ENCODE measurements at regions not wholly inside any gene's neighbourhood (a gene's known extent, or its start where the extent isn't known, plus 50 kb on each side); places are given as distances from the start of the nearest gene placed in this dataset.

DNA sequence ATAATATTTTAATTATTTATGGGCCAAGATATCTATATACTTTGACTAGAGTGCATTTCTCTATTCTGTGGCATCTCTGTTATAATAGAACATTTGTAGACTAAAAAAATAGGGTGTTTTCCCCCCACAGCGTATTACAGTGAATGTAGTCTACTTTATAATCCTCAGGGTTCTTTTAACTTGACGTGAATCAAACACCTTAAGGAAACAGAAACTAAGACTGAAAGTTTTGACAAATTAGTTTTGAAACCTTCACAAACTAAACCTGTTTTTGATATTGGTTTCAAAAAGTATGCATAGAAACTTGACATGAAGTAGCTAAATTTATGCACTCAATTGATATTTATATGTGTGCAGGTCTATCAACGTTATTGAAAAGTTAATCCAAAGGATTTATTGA lies 1963.1 kb upstream of the TENM3 start:
- TF ChIP-seq, protein P1, sequence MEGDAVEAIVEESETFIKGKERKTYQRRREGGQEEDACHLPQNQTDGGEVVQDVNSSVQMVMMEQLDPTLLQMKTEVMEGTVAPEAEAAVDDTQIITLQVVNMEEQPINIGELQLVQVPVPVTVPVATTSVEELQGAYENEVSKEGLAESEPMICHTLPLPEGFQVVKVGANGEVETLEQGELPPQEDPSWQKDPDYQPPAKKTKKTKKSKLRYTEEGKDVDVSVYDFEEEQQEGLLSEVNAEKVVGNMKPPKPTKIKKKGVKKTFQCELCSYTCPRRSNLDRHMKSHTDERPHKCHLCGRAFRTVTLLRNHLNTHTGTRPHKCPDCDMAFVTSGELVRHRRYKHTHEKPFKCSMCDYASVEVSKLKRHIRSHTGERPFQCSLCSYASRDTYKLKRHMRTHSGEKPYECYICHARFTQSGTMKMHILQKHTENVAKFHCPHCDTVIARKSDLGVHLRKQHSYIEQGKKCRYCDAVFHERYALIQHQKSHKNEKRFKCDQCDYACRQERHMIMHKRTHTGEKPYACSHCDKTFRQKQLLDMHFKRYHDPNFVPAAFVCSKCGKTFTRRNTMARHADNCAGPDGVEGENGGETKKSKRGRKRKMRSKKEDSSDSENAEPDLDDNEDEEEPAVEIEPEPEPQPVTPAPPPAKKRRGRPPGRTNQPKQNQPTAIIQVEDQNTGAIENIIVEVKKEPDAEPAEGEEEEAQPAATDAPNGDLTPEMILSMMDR (IDR thresholded peaks at IDR 0.05) = no peak
- Mint-ChIP-seq H3K4me3 (ENCODE audit: unreplicated experiment) (no peak overlapping the region), H3K27ac (ENCODE audit: unreplicated experiment) (no peak overlapping the region), H3K27me3 (ENCODE audit: unreplicated experiment) (no peaks in the 10 kb centered on the region), H3K36me3 (ENCODE audit: unreplicated experiment) (no peaks in the 10 kb centered on the region), H3K4me1 (ENCODE audit: unreplicated experiment) (peaks cover 2% of the 10 kb centered on the region), H3K9me3 (ENCODE audit: unreplicated experiment) (no peaks in the 10 kb centered on the region)
- DNase-seq (ENCODE audit: extremely low spot score, unreplicated experiment) = no peak

DNA sequence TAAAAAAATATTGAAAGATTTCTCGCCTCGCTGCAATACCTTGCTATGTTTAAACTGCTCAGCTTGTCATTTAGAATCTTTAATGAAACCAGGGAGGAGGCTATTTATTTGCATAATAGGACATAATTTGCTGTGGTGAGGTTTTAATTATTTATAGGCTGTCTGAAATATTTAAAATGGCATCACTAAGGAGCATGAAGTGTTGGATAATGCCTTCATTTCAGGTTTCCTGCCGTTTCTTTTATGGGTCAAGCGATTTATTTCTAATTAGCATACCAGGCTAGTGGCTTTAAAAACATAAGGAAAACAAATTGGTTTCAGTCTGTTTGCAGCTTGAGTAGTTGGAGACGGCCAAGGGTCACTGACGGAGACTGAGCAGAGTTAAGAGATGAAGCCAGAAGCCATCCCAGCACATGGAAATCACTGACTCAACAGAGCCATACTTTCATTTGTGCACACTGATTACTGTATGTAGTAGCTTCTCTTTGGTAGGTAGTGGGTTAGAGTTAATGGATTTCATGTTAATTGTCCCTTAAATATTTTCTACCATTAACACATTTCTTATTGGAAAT lies 1962.4 kb upstream of the TENM3 start:
- DNase-seq (ENCODE audit: extremely low spot score, unreplicated experiment) = no peak
- H3K36me3 Mint-ChIP-seq (ENCODE audit: unreplicated experiment) = no peaks in the 10 kb centered on the region
- TF ChIP-seq, protein P1 (IDR thresholded peaks at IDR 0.05) = no peak
- H3K4me3 Mint-ChIP-seq (ENCODE audit: unreplicated experiment) = no peak overlapping the region
- no peak overlapping the region for H3K27ac Mint-ChIP-seq (ENCODE audit: unreplicated experiment)
- H3K4me1 Mint-ChIP-seq (ENCODE audit: unreplicated experiment) = peaks cover 2% of the 10 kb centered on the region
- no peaks in the 10 kb centered on the region for H3K9me3 Mint-ChIP-seq (ENCODE audit: unreplicated experiment)
- H3K27me3 Mint-ChIP-seq (ENCODE audit: unreplicated experiment) = no peaks in the 10 kb centered on the region

DNA sequence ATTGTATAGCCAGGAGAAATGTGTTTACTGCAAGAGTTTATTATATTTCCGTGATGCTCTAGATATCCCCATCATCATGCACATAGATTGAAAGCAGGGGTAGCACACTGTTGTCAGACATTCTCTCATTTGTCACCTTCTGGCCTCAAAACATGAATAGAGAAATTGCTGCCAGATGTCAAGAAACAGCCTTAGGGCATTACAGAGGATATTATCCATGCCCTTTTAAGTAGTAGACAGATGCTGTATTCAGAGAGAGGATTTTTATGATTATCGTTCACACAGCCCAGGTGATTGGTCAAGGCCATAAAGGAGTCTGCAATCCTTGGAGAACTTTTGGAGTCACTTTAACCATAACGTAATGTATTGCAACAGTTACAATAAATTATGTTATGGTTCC lies 1961.5 kb upstream of the TENM3 start:
- no peak overlapping the region for H3K27ac Mint-ChIP-seq (ENCODE audit: unreplicated experiment)

DNA sequence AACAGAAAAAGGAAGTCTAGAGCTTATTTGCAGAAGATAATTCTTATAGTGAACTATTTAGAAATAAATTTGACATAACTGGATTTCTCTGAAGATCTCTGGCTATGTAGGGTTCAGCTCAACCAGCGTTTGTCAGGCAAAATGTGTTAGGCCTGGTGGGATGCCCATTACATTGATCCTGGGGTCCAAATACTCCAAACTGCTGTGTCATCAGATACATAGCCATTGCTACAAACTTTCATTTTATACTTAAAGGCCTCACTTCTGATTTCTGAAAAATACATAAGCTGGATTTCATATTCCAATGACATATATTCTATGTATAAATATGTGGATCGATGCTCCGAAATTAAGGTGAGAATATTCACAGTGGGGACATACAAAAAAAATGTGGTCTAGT lies 1958.9 kb upstream of the TENM3 start:
- Mint-ChIP-seq H3K36me3 (ENCODE audit: unreplicated experiment) (no peaks in the 10 kb centered on the region), H3K27ac (ENCODE audit: unreplicated experiment) (no peak overlapping the region), H3K9me3 (ENCODE audit: unreplicated experiment) (no peaks in the 10 kb centered on the region), H3K4me1 (ENCODE audit: unreplicated experiment) (peaks cover 2% of the 10 kb centered on the region), H3K27me3 (ENCODE audit: unreplicated experiment) (no peaks in the 10 kb centered on the region), H3K4me3 (ENCODE audit: unreplicated experiment) (no peak overlapping the region)
- TF ChIP-seq, protein P1 (IDR thresholded peaks at IDR 0.05) = no peak
- DNase-seq (ENCODE audit: extremely low spot score, unreplicated experiment) = no peak

More for the DNA sequence above, 1961.5 kb upstream of the TENM3 start:
- H3K9me3 Mint-ChIP-seq (ENCODE audit: unreplicated experiment) = no peaks in the 10 kb centered on the region
- no peak for DNase-seq (ENCODE audit: extremely low spot score, unreplicated experiment)
- H3K4me1 Mint-ChIP-seq (ENCODE audit: unreplicated experiment) = peaks cover 2% of the 10 kb centered on the region
- TF ChIP-seq, protein P1 (IDR thresholded peaks at IDR 0.05) = no peak
- H3K36me3 Mint-ChIP-seq (ENCODE audit: unreplicated experiment) = no peaks in the 10 kb centered on the region
- no peaks in the 10 kb centered on the region for H3K27me3 Mint-ChIP-seq (ENCODE audit: unreplicated experiment)
- no peak overlapping the region for H3K4me3 Mint-ChIP-seq (ENCODE audit: unreplicated experiment)

DNA sequence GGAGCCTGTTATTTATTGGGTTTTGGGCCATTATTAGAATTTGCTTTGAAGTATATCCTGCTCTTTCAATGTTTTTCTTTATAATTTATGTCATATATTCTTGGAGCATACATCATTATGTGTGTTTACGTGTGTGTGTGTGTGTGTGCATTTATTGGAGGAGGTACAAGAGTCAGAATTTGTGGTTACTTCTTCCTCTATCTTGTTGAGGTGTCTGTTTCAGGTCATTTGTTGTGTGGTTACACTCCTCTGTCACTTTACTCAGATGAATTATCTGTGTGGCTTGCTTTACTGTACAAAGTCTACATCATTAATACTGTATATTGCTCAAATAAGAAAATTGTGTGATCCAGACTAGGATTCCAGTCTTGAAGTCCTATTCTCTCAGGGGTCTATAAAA lies 1957.4 kb upstream of the TENM3 start:
- TF ChIP-seq, protein P1 (IDR thresholded peaks at IDR 0.05) = no peak
- H3K4me3 Mint-ChIP-seq (ENCODE audit: unreplicated experiment) = no peak overlapping the region
- no peaks in the 10 kb centered on the region for H3K36me3 Mint-ChIP-seq (ENCODE audit: unreplicated experiment)
- H3K27ac Mint-ChIP-seq (ENCODE audit: unreplicated experiment) = no peak overlapping the region
- H3K27me3 Mint-ChIP-seq (ENCODE audit: unreplicated experiment) = no peaks in the 10 kb centered on the region
- no peaks in the 10 kb centered on the region for H3K9me3 Mint-ChIP-seq (ENCODE audit: unreplicated experiment)
- DNase-seq (ENCODE audit: extremely low spot score, unreplicated experiment) = no peak
- no peaks in the 10 kb centered on the region for H3K4me1 Mint-ChIP-seq (ENCODE audit: unreplicated experiment)

All from osteocyte (in vitro differentiated cells).